Panc1 (cell line): ENCODE measurements at regions not wholly inside any gene's neighbourhood (a gene's known extent, or its start where the extent isn't known, plus 50 kb on each side); places are given as distances from the start of the nearest gene placed in this dataset.

ENCODE experiments used
- ATAC-seq: fragments of 200-7000 bp; cut with Tn5 transposase; 2 replicates; pipeline ENCODE4 v1.9.1; 2020; ENCODE audit warnings: mild to moderate bottlenecking, moderate library complexity
- BruUV-seq: library from RNA; stranded (reverse); fragments of 400-500 nt; replicated peaks from 2 replicates; lab custom pipeline; 2021; lab: Mats Ljungman, UMichigan
- CTCF ChIA-PET: fragments of 300-600 bp; sonication (Branson Sonifier 250); formaldehyde crosslinking; loops from one replicate; lab custom pipeline; 2022; ENCODE audit warnings: antibody characterized with exemption; lab: Charles Lee
- POLR2A ChIA-PET: fragments of 300-600 bp; sonication (Branson Sonifier 250); formaldehyde crosslinking; loops from one replicate; lab custom pipeline; 2022; ENCODE audit warnings: antibody characterized with exemption; lab: Charles Lee
- DNase-seq: peaks from one replicate; pipeline ENCODE4 v3.0.0-alpha.2; 2010; ENCODE audit warnings: low read depth, low spot score
- H3K27ac ChIP-seq: 2 replicates; pipeline ENCODE4 v1.5.1; 2011; ENCODE audit warnings: mild to moderate bottlenecking, low read length, inconsistent platforms
- H3K27me3 ChIP-seq: fragments of 200-500 bp; sonication (Bioruptor generic); 2 replicates; pipeline ENCODE4 v1.6.0; 2014; ENCODE audit warnings: low read length, inconsistent platforms; ENCODE audit not compliant: control insufficient read depth, insufficient read depth
- H3K36me3 ChIP-seq: fragments of 200-500 bp; sonication (Bioruptor generic); 2 replicates; pipeline ENCODE4 v1.5.1; 2014; ENCODE audit warnings: inconsistent platforms, mild to moderate bottlenecking, low read length, moderate library complexity; ENCODE audit not compliant: control insufficient read depth, insufficient read depth
- H3K4me1 ChIP-seq: 2 replicates; pipeline ENCODE4 v1.5.1; 2011; ENCODE audit warnings: inconsistent platforms, mild to moderate bottlenecking, low read length, moderate library complexity; ENCODE audit not compliant: control insufficient read depth, insufficient read depth
- H3K4me3 ChIP-seq, 2 experiments: 2 replicates each; pipeline ENCODE4 v1.5.1; 2011 to 2012; ENCODE audit warnings: low read depth in 2 of 2, low read length in 2 of 2, mild to moderate bottlenecking in 2 of 2, inconsistent platforms in 1 of 2, moderate library complexity in 1 of 2
- H3K9me3 ChIP-seq: fragments of 200-500 bp; sonication (Bioruptor generic); 2 replicates; pipeline ENCODE4 v1.5.1; 2014; ENCODE audit warnings: low read depth, mild to moderate bottlenecking, inconsistent platforms, low read length, moderate library complexity; ENCODE audit not compliant: control insufficient read depth, insufficient read depth
- POLR2AphosphoS5 ChIP-seq: IDR thresholded peaks from 2 replicates; pipeline ENCODE4 v1.6.1; 2012; ENCODE audit warnings: mild to moderate bottlenecking, low read depth, low read length, moderate library complexity
- SIN3A ChIP-seq: IDR thresholded peaks from 2 replicates; pipeline ENCODE4 v1.6.1; 2012; ENCODE audit warnings: low read depth, mild to moderate bottlenecking, low read length, moderate library complexity, borderline replicate concordance; ENCODE audit not compliant: insufficient read depth
- TCF7L2 ChIP-seq: IDR thresholded peaks from 2 replicates; pipeline ENCODE4 v1.6.1; 2011; ENCODE audit warnings: mild to moderate bottlenecking, low read depth, low read length, inconsistent platforms
- in situ Hi-C: cut with HindIII; loops from 2 replicates; pipeline ENCODE4 v1.10.0; 2016; ENCODE audit warnings: low sequenced_read_pairs, low pct_unique_long_range_greater_than_20kb
- intact Hi-C: fragments of 100-400 bp; cut with micrococcal nuclease; formaldehyde crosslinking; loops from one replicate; pipeline ENCODE4 v1.10.0; 2022; ENCODE audit not compliant: unreplicated experiment
- TF ChIP-seq, protein P1 (sequence below): fragments of 450-650 bp; IDR thresholded peaks from 2 replicates; pipeline ENCODE4 v1.5.1; 2017; ENCODE audit warnings: mild to moderate bottlenecking
- TF ChIP-seq, protein P2 (sequence below), 2 experiments: IDR thresholded peaks; 2 replicates each; pipeline ENCODE4 v1.6.1; 2011 to 2012; ENCODE audit warnings: low read depth in 2 of 2, control low read depth in 1 of 2, low read length in 1 of 2, mild to moderate bottlenecking in 1 of 2, moderate library complexity in 1 of 2; ENCODE audit not compliant: insufficient read depth in 1 of 2

DNA sequence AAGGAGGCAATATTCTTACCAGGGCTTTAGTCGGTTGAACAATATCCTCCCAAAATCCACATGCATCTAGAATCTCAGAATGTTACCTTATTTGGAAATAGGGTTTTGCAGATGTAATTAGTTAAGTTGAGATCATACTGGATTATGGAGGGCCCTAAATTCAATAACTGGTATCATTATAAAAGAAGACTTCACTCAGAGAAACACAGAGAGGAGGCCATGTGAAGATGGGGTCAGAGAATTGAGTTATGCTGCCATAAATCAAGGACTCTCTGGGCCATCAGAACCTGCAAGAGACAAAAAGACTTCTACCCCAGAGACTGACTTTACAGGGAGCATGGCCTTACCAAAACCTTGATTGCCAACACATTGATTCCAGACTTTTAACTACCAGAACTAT lies 1611.1 kb downstream of the SLITRK5 start:
- POLR2A ChIA-PET, result no interaction called here
- no peak for DNase-seq
- TF ChIP-seq POLR2AphosphoS5, result no peak
- TF ChIP-seq, protein P1, sequence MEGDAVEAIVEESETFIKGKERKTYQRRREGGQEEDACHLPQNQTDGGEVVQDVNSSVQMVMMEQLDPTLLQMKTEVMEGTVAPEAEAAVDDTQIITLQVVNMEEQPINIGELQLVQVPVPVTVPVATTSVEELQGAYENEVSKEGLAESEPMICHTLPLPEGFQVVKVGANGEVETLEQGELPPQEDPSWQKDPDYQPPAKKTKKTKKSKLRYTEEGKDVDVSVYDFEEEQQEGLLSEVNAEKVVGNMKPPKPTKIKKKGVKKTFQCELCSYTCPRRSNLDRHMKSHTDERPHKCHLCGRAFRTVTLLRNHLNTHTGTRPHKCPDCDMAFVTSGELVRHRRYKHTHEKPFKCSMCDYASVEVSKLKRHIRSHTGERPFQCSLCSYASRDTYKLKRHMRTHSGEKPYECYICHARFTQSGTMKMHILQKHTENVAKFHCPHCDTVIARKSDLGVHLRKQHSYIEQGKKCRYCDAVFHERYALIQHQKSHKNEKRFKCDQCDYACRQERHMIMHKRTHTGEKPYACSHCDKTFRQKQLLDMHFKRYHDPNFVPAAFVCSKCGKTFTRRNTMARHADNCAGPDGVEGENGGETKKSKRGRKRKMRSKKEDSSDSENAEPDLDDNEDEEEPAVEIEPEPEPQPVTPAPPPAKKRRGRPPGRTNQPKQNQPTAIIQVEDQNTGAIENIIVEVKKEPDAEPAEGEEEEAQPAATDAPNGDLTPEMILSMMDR, result no peak
- no peak for TF ChIP-seq SIN3A
- TF ChIP-seq TCF7L2, result no peak
- TF ChIP-seq, protein P2, sequence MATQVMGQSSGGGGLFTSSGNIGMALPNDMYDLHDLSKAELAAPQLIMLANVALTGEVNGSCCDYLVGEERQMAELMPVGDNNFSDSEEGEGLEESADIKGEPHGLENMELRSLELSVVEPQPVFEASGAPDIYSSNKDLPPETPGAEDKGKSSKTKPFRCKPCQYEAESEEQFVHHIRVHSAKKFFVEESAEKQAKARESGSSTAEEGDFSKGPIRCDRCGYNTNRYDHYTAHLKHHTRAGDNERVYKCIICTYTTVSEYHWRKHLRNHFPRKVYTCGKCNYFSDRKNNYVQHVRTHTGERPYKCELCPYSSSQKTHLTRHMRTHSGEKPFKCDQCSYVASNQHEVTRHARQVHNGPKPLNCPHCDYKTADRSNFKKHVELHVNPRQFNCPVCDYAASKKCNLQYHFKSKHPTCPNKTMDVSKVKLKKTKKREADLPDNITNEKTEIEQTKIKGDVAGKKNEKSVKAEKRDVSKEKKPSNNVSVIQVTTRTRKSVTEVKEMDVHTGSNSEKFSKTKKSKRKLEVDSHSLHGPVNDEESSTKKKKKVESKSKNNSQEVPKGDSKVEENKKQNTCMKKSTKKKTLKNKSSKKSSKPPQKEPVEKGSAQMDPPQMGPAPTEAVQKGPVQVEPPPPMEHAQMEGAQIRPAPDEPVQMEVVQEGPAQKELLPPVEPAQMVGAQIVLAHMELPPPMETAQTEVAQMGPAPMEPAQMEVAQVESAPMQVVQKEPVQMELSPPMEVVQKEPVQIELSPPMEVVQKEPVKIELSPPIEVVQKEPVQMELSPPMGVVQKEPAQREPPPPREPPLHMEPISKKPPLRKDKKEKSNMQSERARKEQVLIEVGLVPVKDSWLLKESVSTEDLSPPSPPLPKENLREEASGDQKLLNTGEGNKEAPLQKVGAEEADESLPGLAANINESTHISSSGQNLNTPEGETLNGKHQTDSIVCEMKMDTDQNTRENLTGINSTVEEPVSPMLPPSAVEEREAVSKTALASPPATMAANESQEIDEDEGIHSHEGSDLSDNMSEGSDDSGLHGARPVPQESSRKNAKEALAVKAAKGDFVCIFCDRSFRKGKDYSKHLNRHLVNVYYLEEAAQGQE (IDR thresholded peaks at IDR 0.05; ENCODE audit: insufficient read depth in 1 of 2, low read depth in 2 of 2, low read length in 1 of 2), result no peak
- H3K4me3 ChIP-seq, result no peak overlapping the region
- H3K27me3 ChIP-seq, result no peaks in the 10 kb centered on the region
- ATAC-seq, result no peak
- CTCF ChIA-PET, result no interaction called here
- in situ Hi-C loops (no loop called here), intact Hi-C loops (no loop called here)
- no peaks in the 10 kb centered on the region for H3K9me3 ChIP-seq
- no peaks in the 10 kb centered on the region for H3K36me3 ChIP-seq
- BruUV-seq, result no TSS peak
- no peaks in the 10 kb centered on the region for H3K4me1 ChIP-seq
- H3K27ac ChIP-seq, result no peak overlapping the region

GRCh38 chr13:89287381-89287780 lies 1616.2 kb downstream of the SLITRK5 start:
- H3K4me3 ChIP-seq, result no peak overlapping the region
- TF ChIP-seq SIN3A, result no peak
- no peak for TF ChIP-seq TCF7L2
- TF ChIP-seq, protein P2 (IDR thresholded peaks at IDR 0.05; ENCODE audit: insufficient read depth in 1 of 2, low read depth in 2 of 2, low read length in 1 of 2), result no peak
- TF ChIP-seq POLR2AphosphoS5, result no peak
- TF ChIP-seq, protein P1, result no peak
- H3K27me3 ChIP-seq, result no peaks in the 10 kb centered on the region
- H3K4me1 ChIP-seq, result no peaks in the 10 kb centered on the region
- BruUV-seq, result no TSS peak
- DNase-seq, result no peak
- ATAC-seq, result no peak
- intact Hi-C loops (no loop called here), in situ Hi-C loops (no loop called here)
- POLR2A ChIA-PET, result no interaction called here
- H3K9me3 ChIP-seq, result no peaks in the 10 kb centered on the region
- CTCF ChIA-PET, result no interaction called here
- H3K36me3 ChIP-seq, result no peaks in the 10 kb centered on the region
- H3K27ac ChIP-seq, result no peak overlapping the region
